NT2/D1 (cell line): ENCODE measurements at regions not wholly inside any gene's neighbourhood (a gene's known extent, or its start where the extent isn't known, plus 50 kb on each side); places are given as distances from the start of the nearest gene placed in this dataset.
"Not testable (repeated sequence)": the region's sequence is repeated elsewhere in the genome, so short reads cannot be mapped to it uniquely, and the experiment has no call there.

Experiments
- DNase-seq: peaks from one replicate; pipeline ENCODE4 v3.0.0-alpha.2; 2011; ENCODE audit warnings: low read depth, low spot score
- H3K27me3 ChIP-seq: 2 replicates; pipeline ENCODE4 v1.6.0; 2011; ENCODE audit warnings: mild to moderate bottlenecking; ENCODE audit not compliant: insufficient read length, insufficient read depth
- H3K36me3 ChIP-seq: 2 replicates; pipeline ENCODE4 v1.6.1; 2011; ENCODE audit warnings: mild to moderate bottlenecking, low read length, mixed read lengths; ENCODE audit not compliant: insufficient read depth, insufficient read length
- H3K4me1 ChIP-seq: 2 replicates; pipeline ENCODE4 v1.5.1; 2011; ENCODE audit not compliant: insufficient read depth, insufficient read length
- H3K4me3 ChIP-seq: 2 replicates; pipeline ENCODE4 v1.5.1; 2011; ENCODE audit warnings: low read depth; ENCODE audit not compliant: insufficient read length
- H3K9ac ChIP-seq: 2 replicates; pipeline ENCODE4 v1.6.0; 2011; ENCODE audit warnings: low read depth; ENCODE audit not compliant: insufficient read length
- H3K9me3 ChIP-seq: 2 replicates; pipeline ENCODE4 v1.5.1; 2011; ENCODE audit warnings: mild to moderate bottlenecking, low read length; ENCODE audit not compliant: insufficient read depth
- SUZ12 ChIP-seq: IDR thresholded peaks from 2 replicates; pipeline ENCODE4 v1.6.1; 2011; ENCODE audit not compliant: insufficient read length, insufficient read depth; ENCODE audit errors: extremely low read depth
- YY1 ChIP-seq: IDR thresholded peaks from 2 replicates; pipeline ENCODE4 v1.6.1; 2011; ENCODE audit not compliant: insufficient read length, insufficient read depth
- ZNF274 ChIP-seq: IDR thresholded peaks from 2 replicates; pipeline ENCODE4 v1.6.1; 2011; ENCODE audit warnings: mild to moderate bottlenecking, low read depth, low read length

- no peaks in the 10 kb centered on the region for H3K36me3 ChIP-seq
- DNase-seq, result no peak
- H3K4me1 ChIP-seq, result peaks cover 2% of the 10 kb centered on the region
- H3K9me3 ChIP-seq, result no peaks in the 10 kb centered on the region
- TF ChIP-seq YY1 (no peak), SUZ12 (no peak), ZNF274 (no peak)
- no peaks in the 10 kb centered on the region for H3K27me3 ChIP-seq
- no peak overlapping the region for H3K9ac ChIP-seq
- no peak overlapping the region for H3K4me3 ChIP-seq
Observed at GRCh38 chr17:31653691-31654090, 205.4 kb downstream of the COPRS start.

DNA sequence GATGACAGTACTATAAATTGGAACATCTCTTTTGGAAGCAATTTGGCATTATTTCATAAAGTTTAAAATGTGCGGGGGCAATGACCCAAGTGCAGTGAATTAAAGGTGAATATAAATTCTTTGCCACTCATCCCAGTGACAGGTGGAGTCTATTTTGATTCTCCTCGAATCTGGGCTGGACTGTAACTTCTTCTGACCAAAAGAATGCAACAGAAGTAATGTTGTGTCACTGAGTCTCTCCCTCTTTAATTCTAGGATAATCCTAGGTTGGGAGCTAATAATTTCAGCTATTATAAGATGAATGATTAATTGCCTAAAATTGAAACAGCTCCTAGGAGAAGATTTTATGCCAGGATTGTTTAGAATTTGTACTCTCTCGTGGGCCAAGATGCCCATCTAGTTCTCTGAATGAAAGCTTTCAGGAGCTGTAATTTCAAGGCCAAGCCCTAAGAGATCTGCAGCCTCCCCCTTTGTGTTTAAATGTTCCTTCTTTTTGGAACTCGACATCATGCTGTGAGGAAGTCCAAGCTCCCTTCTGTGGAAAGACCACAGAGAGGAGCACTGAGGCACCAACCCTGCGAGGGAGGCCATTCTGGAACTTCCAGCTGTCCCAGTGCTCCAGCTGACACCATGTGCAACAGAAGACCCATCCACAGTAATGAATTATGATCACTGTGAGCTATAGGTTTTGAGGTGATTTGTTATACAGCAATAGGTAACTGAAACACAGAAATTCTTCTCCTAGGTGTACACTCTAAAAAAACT is 208.1 kb downstream of the COPRS start:
- H3K36me3 ChIP-seq, result no peaks in the 10 kb centered on the region
- no peak overlapping the region for H3K9ac ChIP-seq
- DNase-seq, result no peak
- peaks cover 18% of the 10 kb centered on the region; the same call in 1 of the 2 replicates for H3K9me3 ChIP-seq
- H3K4me3 ChIP-seq, result no peak overlapping the region
- H3K27me3 ChIP-seq, result no peaks in the 10 kb centered on the region
- TF ChIP-seq SUZ12, result no peak
- no peaks in the 10 kb centered on the region for H3K4me1 ChIP-seq

DNA sequence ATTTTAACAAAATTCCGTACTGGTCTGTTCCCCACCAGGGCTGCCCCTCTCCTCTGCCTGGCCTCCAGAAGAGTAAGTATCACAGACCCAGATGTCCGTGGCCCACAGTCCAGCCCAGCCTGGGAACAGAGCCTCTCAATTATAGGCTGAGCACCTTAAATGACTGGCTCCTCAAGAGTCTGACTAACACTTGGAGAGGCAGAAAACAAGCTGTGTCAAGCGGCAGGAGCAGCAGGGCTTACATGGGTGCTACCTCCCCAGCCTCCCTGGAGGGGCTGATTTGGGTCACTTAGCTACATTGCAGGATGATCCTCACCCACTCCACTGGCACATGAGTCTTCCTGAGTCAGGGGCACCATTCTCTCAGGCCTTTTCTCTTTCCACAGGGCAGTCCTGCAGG is 209.7 kb downstream of the COPRS start:
- no peak for TF ChIP-seq YY1
- no peak for TF ChIP-seq SUZ12
- TF ChIP-seq ZNF274, result no peak
- no peak for DNase-seq

GRCh38 chr17:31647661-31648060 is 211.4 kb downstream of the COPRS start:
- no peaks in the 10 kb centered on the region for H3K4me1 ChIP-seq

More for the DNA sequence above, 209.7 kb downstream of the COPRS start:
- Histone ChIP-seq H3K27me3 (no peaks in the 10 kb centered on the region), H3K36me3 (no peaks in the 10 kb centered on the region), H3K9me3 (peaks cover 24% of the 10 kb centered on the region; the same call in 1 of the 2 replicates), H3K4me1 (no peaks in the 10 kb centered on the region), H3K4me3 (no peak overlapping the region), H3K9ac (no peak overlapping the region)

DNA sequence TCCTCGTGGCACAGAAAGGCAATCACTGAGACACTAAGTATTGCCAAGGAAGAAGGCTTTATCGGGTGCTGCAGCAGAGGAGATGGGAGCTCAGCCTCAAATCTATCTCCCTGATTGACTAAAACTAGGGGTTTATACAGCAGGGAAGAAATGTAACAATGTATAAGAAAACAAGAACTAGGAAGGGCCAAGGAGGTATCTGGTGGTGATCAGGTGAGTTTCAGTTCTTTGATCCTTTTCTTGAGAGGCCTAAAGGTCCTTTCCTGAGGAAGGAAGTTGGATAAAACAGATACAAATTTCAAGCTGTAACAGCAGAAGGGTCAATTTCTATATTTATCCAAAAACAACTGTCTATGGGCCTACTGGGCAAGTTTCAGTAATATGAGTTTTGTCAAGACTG is 212.4 kb downstream of the COPRS start:
- Histone ChIP-seq H3K9ac (no peak overlapping the region), H3K27me3 (no peaks in the 10 kb centered on the region), H3K4me1 (no peaks in the 10 kb centered on the region), H3K36me3 (no peaks in the 10 kb centered on the region), H3K4me3 (no peak overlapping the region), H3K9me3 (peaks cover 24% of the 10 kb centered on the region; the same call in 1 of the 2 replicates)
- TF ChIP-seq SUZ12 (no peak), ZNF274 (no peak), YY1 (no peak)
- no peak for DNase-seq

More at GRCh38 chr17:31647661-31648060, 211.4 kb downstream of the COPRS start:
- TF ChIP-seq ZNF274 (no peak), YY1 (no peak), SUZ12 (no peak)
- no peak overlapping the region for H3K4me3 ChIP-seq
- DNase-seq, result no peak
- peaks cover 24% of the 10 kb centered on the region; the same call in 1 of the 2 replicates for H3K9me3 ChIP-seq
- H3K9ac ChIP-seq, result no peak overlapping the region
- H3K27me3 ChIP-seq, result no peaks in the 10 kb centered on the region
- no peaks in the 10 kb centered on the region for H3K36me3 ChIP-seq

GRCh38 chr17:31645351-31645750 is 213.7 kb downstream of the COPRS start:
- Histone ChIP-seq H3K27me3 (no peaks in the 10 kb centered on the region), H3K9ac (no peak overlapping the region), H3K4me1 (no peaks in the 10 kb centered on the region), H3K9me3 (peaks cover 24% of the 10 kb centered on the region; the same call in 1 of the 2 replicates), H3K36me3 (no peaks in the 10 kb centered on the region), H3K4me3 (no peak overlapping the region)
- DNase-seq, result no peak
- TF ChIP-seq SUZ12 (no peak), ZNF274 (no peak), YY1 (no peak)

DNA sequence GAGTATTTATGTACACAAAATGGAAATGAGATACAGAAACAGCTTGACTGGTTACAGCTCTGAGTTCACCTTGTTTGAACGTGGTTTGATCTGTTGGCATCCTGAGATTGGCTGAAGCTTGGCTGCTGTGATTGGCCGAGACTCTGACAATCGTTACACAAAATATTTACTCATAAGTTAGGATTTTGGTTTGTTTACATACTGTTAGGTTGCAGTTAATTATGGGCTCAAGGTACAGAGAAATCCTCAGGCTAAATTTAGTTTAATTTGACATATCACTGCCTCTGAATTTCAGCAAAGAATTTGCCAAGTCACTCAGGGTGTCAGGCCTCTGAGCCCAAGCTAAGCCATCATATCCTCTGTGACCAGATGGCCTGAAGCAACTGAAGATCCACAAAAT is 227.3 kb downstream of the COPRS start:
- no peak for DNase-seq
- Histone ChIP-seq H3K36me3 (no peaks in the 10 kb centered on the region), H3K4me3 (no peak overlapping the region), H3K9me3 (peaks cover 8% of the 10 kb centered on the region; the same call in 1 of the 2 replicates), H3K27me3 (no peaks in the 10 kb centered on the region), H3K9ac (no peak overlapping the region), H3K4me1 (no peaks in the 10 kb centered on the region)
- TF ChIP-seq SUZ12, result no peak
- no peak for TF ChIP-seq ZNF274
- TF ChIP-seq YY1, result no peak

- H3K36me3 ChIP-seq, H3K27me3 ChIP-seq, H3K4me3 ChIP-seq, H3K9ac ChIP-seq, H3K4me1 ChIP-seq, DNase-seq: not testable (repeated sequence)
- peaks cover 15% of the 10 kb centered on the region for H3K9me3 ChIP-seq
Observed at GRCh38 chr17:31630866-31631265, 228.2 kb downstream of the COPRS start.
